Hypothalamus (tissue), 51 donors: ENCODE measurements at regions not wholly inside any gene's neighbourhood (a gene's known extent, or its start where the extent isn't known, plus 50 kb on each side); places are given as distances from the start of the nearest gene placed in this dataset.

Experiments used
- DNase-seq, 51 donors: peaks; one replicate each; lab custom pipeline; 2025; lab: John Stamatoyannopoulos, UW

- DNase-seq = no peak
Observed at GRCh38 chr15:60057554-60057953, 53.4 kb downstream of the FOXB1 start.

DNA sequence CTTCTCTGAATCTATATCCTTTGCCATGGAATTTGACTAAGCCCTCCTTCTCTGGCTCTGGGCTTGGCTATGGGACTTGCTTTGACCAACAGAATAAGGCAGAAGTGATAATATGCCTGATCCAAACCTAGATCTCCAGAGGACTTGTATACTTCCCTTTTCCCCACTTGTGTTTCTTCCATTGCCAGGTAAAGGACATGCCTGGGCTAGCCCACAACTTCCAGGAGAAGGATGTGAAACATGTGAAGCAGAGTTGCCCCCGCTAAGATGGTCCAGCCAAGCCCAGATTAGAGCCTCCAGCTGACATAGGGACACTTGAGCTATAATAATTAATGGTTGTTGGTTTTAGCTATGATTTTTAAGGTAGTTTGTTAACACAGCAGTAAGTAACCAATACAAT, 55.1 kb downstream of the FOXB1 start:
- no peak for DNase-seq

DNA sequence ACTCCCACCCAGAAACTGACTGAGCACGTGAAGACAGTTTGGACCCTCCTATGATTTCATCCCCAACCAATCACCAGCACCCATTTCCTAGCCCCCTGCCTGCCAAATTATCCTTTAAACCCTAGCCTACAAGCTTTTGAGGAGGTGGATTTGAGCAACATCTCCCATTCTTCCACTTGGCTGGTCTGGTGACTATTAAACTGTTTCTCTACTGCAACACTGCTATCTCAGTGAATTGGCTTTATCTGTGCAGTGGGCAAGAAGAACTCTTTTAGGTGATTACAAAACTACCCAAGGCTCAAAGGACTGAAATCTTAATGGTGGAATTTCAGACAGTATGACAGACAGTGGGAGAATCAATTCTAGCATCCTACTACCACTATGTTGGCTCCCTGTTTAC, 57.6 kb downstream of the FOXB1 start:
- DNase-seq = no peak

- DNase-seq = no peak
Observed at GRCh38 chr15:60062826-60063225, 58.7 kb downstream of the FOXB1 start.

GRCh38 chr15:60065951-60066350, 61.8 kb downstream of the FOXB1 start:
- no peak for DNase-seq

DNA sequence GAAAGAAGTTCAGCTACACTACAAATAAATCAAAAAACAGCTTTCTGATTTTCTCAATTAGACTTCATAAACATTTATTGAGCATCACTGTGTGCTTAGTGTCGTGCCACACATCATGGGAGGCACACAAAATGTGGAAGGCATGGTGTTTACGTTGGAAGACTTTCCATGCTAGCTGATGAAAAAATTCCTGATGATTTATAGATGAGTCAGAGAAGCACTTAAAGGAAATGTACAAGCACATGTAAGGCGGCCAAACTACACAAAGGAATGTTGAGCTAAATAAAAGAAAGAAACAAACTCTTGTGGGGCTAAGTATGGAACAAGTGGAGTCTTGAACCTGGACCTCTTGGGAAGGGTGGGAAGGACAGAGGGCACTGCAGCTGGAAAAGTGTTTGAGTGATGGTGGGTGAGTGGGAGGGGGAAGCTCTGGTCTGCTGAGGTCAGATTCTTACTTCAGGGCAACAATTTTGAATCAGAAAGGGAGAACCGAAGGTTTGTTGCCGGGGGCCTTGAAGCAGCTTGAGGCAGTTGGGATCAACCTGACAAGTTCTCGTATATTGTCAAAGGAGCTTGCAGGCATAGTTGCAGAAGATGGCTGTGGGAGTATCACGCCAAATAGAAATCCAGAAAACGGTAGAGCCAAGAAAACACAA, 66.9 kb downstream of the FOXB1 start:
- no peak for DNase-seq

DNA sequence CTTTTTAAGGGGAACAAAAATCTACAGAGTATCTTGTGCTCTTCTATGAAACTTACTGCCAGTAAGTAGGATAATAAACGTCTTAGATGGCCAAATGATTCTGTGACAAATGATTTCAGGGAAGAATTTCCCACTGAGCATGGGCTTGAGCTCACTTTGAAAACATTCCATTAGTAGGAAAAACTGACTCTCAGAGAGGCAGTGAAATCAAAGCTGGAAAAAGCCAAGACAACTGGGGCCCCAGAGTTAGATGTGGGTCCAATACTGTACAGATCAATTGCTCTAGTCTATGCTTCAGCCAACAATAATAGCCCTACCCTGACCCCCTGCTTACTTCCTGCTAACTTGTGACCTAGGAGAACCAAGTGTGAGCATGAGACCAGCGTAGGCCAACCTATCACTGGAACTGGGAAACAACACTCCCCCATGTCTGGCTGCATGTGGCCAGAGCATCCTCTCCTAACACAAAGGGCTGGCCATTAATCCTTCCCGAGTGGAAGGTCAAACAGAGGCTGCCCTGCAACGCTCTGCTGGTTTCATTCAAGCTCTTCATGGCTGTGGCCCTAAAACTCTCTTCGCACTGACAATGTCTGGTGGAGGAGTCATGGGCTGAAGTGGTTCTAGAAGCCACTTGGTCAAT, 68.8 kb downstream of the FOXB1 start:
- DNase-seq = no peak

DNA sequence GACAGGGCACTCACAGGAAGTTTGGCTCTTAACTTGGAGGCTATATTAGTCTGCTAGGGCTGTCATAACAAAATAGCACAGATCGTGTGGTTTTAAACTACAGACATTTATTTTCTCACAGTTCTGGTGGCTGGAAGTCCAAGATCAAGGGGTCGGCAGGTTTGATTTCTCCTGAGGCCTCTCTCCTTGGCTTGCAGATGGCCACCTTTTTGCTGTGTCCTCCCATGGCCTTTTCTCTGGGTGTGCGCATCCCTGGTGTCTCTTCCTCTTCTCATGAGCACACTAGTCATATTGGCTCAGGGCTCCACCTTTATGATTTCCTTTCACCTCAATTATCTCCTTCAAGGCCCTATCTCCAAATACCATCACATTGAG, 69.3 kb downstream of the FOXB1 start:
- DNase-seq = no peak

GRCh38 chr15:60074181-60074885, 70.2 kb downstream of the FOXB1 start:
- no peak for DNase-seq

DNA sequence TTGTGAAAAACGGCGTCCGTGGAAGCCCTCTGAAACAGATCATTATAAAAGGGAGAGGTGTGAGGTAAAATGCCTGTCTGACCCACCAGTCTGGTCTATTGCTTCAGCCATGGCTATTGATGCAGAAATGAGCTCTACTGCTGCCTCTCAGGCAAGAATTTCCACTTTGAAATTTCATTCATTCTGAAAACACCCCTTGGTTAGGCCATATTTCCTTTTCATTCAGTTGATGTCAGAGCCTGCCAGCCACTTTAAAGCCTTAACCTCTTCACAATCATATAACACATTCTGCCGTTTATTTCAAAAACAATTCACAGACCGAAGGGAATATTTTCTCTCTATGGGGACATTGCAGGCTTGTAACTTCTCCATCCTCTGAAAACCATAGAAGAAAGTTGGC, 71.9 kb downstream of the FOXB1 start:
- no peak for DNase-seq

- DNase-seq = no peak
Observed at GRCh38 chr15:60076582-60077276, 72.6 kb downstream of the FOXB1 start.

DNA sequence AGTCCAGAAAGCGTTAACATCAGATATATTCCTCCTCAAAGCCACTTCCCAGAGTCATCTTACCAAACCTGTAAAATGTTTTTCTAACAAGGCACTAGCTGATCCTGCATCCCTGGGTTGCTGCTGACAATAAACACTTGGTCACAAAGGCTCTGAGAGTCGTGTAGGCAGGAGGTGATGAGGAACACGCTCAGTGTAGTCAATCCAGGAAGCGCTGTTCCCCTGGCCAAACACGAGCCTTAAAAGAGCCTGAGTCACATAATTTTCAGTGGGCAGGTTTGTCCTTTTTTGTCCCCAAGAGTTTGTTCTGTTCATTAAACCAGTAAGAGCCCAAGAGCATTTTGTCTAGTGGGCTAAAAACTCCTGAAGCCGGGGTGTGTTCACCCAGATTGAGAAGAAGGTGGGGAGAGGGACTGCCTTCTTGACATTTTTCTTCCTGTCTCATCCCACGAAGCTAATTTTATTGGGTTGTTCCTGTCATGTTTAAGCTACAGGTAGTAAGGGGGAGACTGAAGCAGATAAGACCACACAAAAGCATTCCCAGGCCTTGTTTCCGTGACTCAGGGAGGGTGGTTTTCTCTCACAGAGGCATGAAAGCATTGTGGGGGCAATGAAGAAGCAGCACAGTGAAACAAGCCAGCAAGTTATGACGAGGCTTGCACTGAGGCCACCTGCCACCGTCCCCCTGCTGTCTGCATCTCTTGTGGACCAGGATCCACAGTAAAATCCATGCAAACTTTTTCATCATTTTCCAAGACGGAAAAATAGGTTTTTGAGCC, 73.7 kb downstream of the FOXB1 start:
- no peak for DNase-seq

DNA sequence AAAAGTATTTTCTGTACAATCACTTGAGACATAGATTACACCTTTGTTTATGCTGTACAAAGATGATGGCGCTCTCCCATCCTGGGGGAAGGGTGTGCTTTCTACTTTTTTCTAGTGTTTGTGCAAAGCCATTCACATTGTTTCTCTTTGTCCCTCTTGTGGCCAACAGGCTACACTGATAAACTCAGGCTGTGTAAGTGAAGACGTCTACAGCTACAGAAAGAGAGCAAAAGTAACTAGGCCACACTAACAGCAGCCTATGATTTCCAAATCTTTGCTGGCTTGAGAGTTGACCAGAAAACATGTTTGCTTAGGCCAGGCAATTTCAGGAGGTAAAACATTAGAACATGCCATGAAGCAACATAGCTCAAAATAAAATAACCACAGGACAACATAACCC, 75.1 kb downstream of the FOXB1 start:
- no peak for DNase-seq

DNA sequence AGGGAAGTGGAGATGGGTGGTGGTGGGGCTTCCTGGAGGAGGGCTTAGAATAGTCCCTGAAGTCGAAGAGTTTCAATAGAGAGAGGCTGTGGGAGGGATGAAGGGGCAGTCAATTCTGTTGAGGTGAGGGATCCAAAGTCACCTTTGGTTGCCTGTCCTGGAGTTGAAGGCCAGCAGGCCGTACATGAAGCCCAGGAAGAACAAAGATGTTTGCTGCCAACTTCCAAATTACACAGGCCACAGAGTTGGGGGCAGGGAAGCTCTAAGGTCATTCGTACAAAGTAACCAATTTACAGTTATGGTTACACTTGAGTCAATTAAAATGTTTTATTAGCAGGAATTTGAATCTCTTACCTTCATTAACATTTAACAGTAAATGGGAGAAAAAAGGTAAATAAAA, 77.9 kb downstream of the FOXB1 start:
- no peak for DNase-seq

DNA sequence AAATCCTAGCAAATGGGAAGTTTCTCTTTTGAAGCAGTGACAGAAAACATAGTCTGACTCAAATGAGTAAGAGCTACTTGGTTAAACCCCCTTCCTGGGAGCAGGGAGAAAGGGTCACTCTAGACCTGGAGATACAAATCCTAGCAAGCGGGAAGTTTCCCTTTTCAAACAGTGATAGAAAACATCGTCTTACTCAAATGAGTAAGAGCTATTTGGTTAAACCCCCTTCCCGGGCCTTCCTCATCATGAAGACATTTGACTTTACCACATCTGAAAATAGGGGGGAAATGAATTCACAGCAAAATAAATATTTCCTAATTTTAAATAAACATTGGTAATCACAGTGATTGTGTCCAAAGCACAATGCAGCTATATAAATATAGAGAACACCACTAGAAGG, 79.2 kb downstream of the FOXB1 start:
- DNase-seq = no peak

GRCh38 chr15:60086681-60087429, 82.7 kb downstream of the FOXB1 start:
- no peak for DNase-seq

- no peak for DNase-seq
Observed at GRCh38 chr15:60087561-60087960, 83.5 kb downstream of the FOXB1 start.

- no peak for DNase-seq
Observed at GRCh38 chr15:60090747-60091146, 86.6 kb downstream of the FOXB1 start.

GRCh38 chr15:60091157-60091556, 87.0 kb downstream of the FOXB1 start:
- DNase-seq = peak in 7 of 51 donors; percentile 2 to 47 (median 22)

- DNase-seq = no peak
Observed at GRCh38 chr15:60091911-60092310, 87.8 kb downstream of the FOXB1 start.
